ENCODE measurements at regions not wholly inside any gene's neighbourhood (a gene's known extent, or its start where the extent isn't known, plus 50 kb on each side); places are given as distances from the start of the nearest gene placed in this dataset.
"Not testable (repeated sequence)": the region's sequence is repeated elsewhere in the genome, so short reads cannot be mapped to it uniquely, and the experiment has no call there.

- no peak for TF ChIP-seq CTCF (IDR thresholded peaks at IDR 0.05; ENCODE audit: control extremely low read depth, extremely low read depth)
- H3K27me3 ChIP-seq (ENCODE audit: control insufficient read depth in 3 of 3, insufficient read depth in 3 of 3, low read length in 2 of 3) = no peaks in the 10 kb centered on the region
- H3K4me3 ChIP-seq = no peak overlapping the region
- H3K36me3 ChIP-seq (ENCODE audit: control insufficient read depth in 4 of 4, insufficient read depth in 4 of 4, low read length in 4 of 4) = no peaks in the 10 kb centered on the region
- WGBS, 2 donors = 87 to 88% methylated on average over 5 of the region's 5 CpGs
- H3K9ac ChIP-seq (ENCODE audit: insufficient read depth in 1 of 2, low read length in 2 of 2) = no peak overlapping the region
- no peaks in the 10 kb centered on the region for H3K4me1 ChIP-seq (ENCODE audit: control insufficient read depth in 5 of 5, insufficient read depth in 5 of 5, low read length in 5 of 5)
- no peak overlapping the region for H3K27ac ChIP-seq (ENCODE audit: low read depth in 1 of 2, low read length in 1 of 2)
- no peaks in the 10 kb centered on the region for H3K9me3 ChIP-seq (ENCODE audit: control insufficient read depth in 4 of 4, insufficient read depth in 3 of 4, low read length in 3 of 4)
- no peak for ATAC-seq (ENCODE audit: insufficient read depth, low FRiP score)
- DNase-seq = no peak
These were observed 1715.1 kb upstream of the IGFBP7 start for GRCh38 chr4:58825278-58825677.

GRCh38 chr4:58818560-58818959 lies 1708.4 kb upstream of the IGFBP7 start:
- not testable (repeated sequence) for H3K9me3 ChIP-seq (ENCODE audit: control insufficient read depth in 4 of 4, insufficient read depth in 3 of 4, low read length in 3 of 4); H3K36me3 ChIP-seq (ENCODE audit: control insufficient read depth in 4 of 4, insufficient read depth in 4 of 4, low read length in 4 of 4); H3K27ac ChIP-seq (ENCODE audit: low read depth in 1 of 2, low read length in 1 of 2); H3K27me3 ChIP-seq (ENCODE audit: control insufficient read depth in 3 of 3, insufficient read depth in 3 of 3, low read length in 2 of 3); DNase-seq; ATAC-seq (ENCODE audit: insufficient read depth, low FRiP score); H3K4me3 ChIP-seq; H3K4me1 ChIP-seq (ENCODE audit: control insufficient read depth in 5 of 5, insufficient read depth in 5 of 5, low read length in 5 of 5); H3K9ac ChIP-seq (ENCODE audit: insufficient read depth in 1 of 2, low read length in 2 of 2)
- 93 to 97% methylated on average over 14 of the region's 14 CpGs for WGBS, 2 donors

- no peaks in the 10 kb centered on the region for H3K9me3 ChIP-seq (ENCODE audit: control insufficient read depth in 4 of 4, insufficient read depth in 3 of 4, low read length in 3 of 4)
- no peak overlapping the region for H3K9ac ChIP-seq (ENCODE audit: insufficient read depth in 1 of 2, low read length in 2 of 2)
- no peak overlapping the region for H3K4me3 ChIP-seq
- 21 to 27% methylated on average over 2 of the region's 2 CpGs for WGBS, 2 donors
- no peak for DNase-seq
- no peak for TF ChIP-seq CTCF (IDR thresholded peaks at IDR 0.05; ENCODE audit: control extremely low read depth, extremely low read depth)
- ATAC-seq (ENCODE audit: insufficient read depth, low FRiP score) = no peak
- H3K27ac ChIP-seq (ENCODE audit: low read depth in 1 of 2, low read length in 1 of 2) = no peak overlapping the region
- no peaks in the 10 kb centered on the region for H3K36me3 ChIP-seq (ENCODE audit: control insufficient read depth in 4 of 4, insufficient read depth in 4 of 4, low read length in 4 of 4)
- H3K27me3 ChIP-seq (ENCODE audit: control insufficient read depth in 3 of 3, insufficient read depth in 3 of 3, low read length in 2 of 3) = no peaks in the 10 kb centered on the region
- no peaks in the 10 kb centered on the region for H3K4me1 ChIP-seq (ENCODE audit: control insufficient read depth in 5 of 5, insufficient read depth in 5 of 5, low read length in 5 of 5)
These were observed 1699.8 kb upstream of the IGFBP7 start for GRCh38 chr4:58809948-58810347.

- no peak for ATAC-seq (ENCODE audit: insufficient read depth, low FRiP score)
- no peak for DNase-seq
- no peak for TF ChIP-seq CTCF (IDR thresholded peaks at IDR 0.05; ENCODE audit: control extremely low read depth, extremely low read depth)
- H3K4me3 ChIP-seq = no peak overlapping the region
- H3K27me3 ChIP-seq (ENCODE audit: control insufficient read depth in 3 of 3, insufficient read depth in 3 of 3, low read length in 2 of 3) = no peaks in the 10 kb centered on the region
- no peaks in the 10 kb centered on the region for H3K36me3 ChIP-seq (ENCODE audit: control insufficient read depth in 4 of 4, insufficient read depth in 4 of 4, low read length in 4 of 4)
- no peaks in the 10 kb centered on the region for H3K9me3 ChIP-seq (ENCODE audit: control insufficient read depth in 4 of 4, insufficient read depth in 3 of 4, low read length in 3 of 4)
- no peak overlapping the region for H3K27ac ChIP-seq (ENCODE audit: low read depth in 1 of 2, low read length in 1 of 2)
- no peaks in the 10 kb centered on the region for H3K4me1 ChIP-seq (ENCODE audit: control insufficient read depth in 5 of 5, insufficient read depth in 5 of 5, low read length in 5 of 5)
- 81 to 87% methylated on average over 3 of the region's 3 CpGs for WGBS, 2 donors
- H3K9ac ChIP-seq (ENCODE audit: insufficient read depth in 1 of 2, low read length in 2 of 2) = no peak overlapping the region
These were observed 1699.2 kb upstream of the IGFBP7 start for GRCh38 chr4:58809366-58809765.
